HG03139 (cell line): ENCODE measurements at regions not wholly inside any gene's neighbourhood (a gene's known extent, or its start where the extent isn't known, plus 50 kb on each side); places are given as distances from the start of the nearest gene placed in this dataset.
"Not testable (repeated sequence)": the region's sequence is repeated elsewhere in the genome, so short reads cannot be mapped to it uniquely, and the experiment has no call there.

Experiments
- ATAC-seq: cut with Tn5 transposase; IDR thresholded peaks from one replicate; pipeline ENCODE4 v1.9.1; 2021; ENCODE audit not compliant: unreplicated experiment

- not testable (repeated sequence) for ATAC-seq
Measured at GRCh38 chr10:60523371-60523770, 133.7 kb upstream of the ANK3 start.

- ATAC-seq: no peak
Measured at GRCh38 chr10:60522617-60523016, 132.9 kb upstream of the ANK3 start.

- peak; percentile 61 for ATAC-seq
Measured at GRCh38 chr10:60521974-60522405, 132.3 kb upstream of the ANK3 start.

- ATAC-seq: no peak
Measured at GRCh38 chr10:60518745-60519144, 129.1 kb upstream of the ANK3 start.

- no peak for ATAC-seq
Measured at GRCh38 chr10:60517805-60518204, 128.1 kb upstream of the ANK3 start.

- ATAC-seq: no peak
Measured at GRCh38 chr10:60513281-60513680, 123.6 kb upstream of the ANK3 start.

GRCh38 chr10:60511477-60512229, 122.0 kb upstream of the ANK3 start:
- no peak for ATAC-seq

- no peak for ATAC-seq
Measured at GRCh38 chr10:60508831-60509230, 119.2 kb upstream of the ANK3 start.

- ATAC-seq: no peak
Measured at GRCh38 chr10:60508037-60508436, 118.4 kb upstream of the ANK3 start.

- ATAC-seq: no peak
Measured at GRCh38 chr10:60502621-60503020, 112.9 kb upstream of the ANK3 start.

GRCh38 chr10:60498985-60499384, 109.3 kb upstream of the ANK3 start:
- no peak for ATAC-seq

GRCh38 chr10:60497364-60497763, 107.7 kb upstream of the ANK3 start:
- no peak for ATAC-seq

GRCh38 chr10:60496181-60496580, 106.5 kb upstream of the ANK3 start:
- ATAC-seq: no peak

- ATAC-seq: no peak
Measured at GRCh38 chr10:60495338-60496055, 105.8 kb upstream of the ANK3 start.

GRCh38 chr10:60494774-60495173, 105.1 kb upstream of the ANK3 start:
- no peak for ATAC-seq

GRCh38 chr10:60491162-60491561, 101.5 kb upstream of the ANK3 start:
- no peak for ATAC-seq

- ATAC-seq: no peak
Measured at GRCh38 chr10:60490013-60490412, 100.3 kb upstream of the ANK3 start.

GRCh38 chr10:60488111-60488669, 98.5 kb upstream of the ANK3 start:
- ATAC-seq: no peak

- ATAC-seq: no peak
Measured at GRCh38 chr10:60487543-60487942, 97.9 kb upstream of the ANK3 start.

- ATAC-seq: no peak
Measured at GRCh38 chr10:60485025-60485424, 95.3 kb upstream of the ANK3 start.

- no peak for ATAC-seq
Measured at GRCh38 chr10:60480865-60481563, 91.3 kb upstream of the ANK3 start.
